Muscle of back (tissue), 3 donors: ENCODE measurements at regions not wholly inside any gene's neighbourhood (a gene's known extent, or its start where the extent isn't known, plus 50 kb on each side); places are given as distances from the start of the nearest gene placed in this dataset.
"Not testable (repeated sequence)": the region's sequence is repeated elsewhere in the genome, so short reads cannot be mapped to it uniquely, and the experiment has no call there.

Experiments used
- DNase-seq, 3 donors: peaks; one replicate each; pipeline versions ENCODE4 v3.0.0 to v3.0.0-alpha.2; 2013

DNA sequence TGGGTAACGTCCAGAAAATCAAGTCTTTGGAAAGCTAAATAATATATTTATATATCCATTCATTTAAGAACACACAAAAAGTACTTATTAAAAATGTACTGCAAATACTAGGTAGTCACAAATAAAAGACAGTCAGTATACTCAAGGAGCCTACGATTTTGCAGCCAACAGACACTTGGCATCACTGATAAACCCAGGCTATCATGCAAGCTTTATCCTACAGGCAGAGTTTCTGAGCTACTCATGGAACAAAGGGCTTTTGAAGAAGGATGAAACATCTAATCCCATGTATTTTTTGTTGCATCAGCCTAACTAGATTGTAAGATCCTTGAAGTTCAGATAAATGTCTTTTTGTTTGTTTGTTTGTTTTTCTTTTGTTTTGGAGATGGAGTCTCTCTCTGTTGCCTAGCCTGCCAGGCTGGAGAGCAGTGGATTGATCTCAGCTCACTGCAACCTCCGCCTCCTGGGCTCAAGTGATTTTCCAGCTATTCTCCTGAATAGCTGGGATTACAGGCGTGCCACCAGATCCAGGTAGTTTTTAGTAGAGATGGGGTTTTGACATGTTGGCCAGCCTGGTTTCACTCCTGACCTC is 319.4 kb upstream of the MDFIC2 start:
- DNase-seq: no peak

GRCh38 chr3:70621451-70621850 is 309.0 kb upstream of the MDFIC2 start:
- no peak for DNase-seq

GRCh38 chr3:70620956-70621355 is 308.5 kb upstream of the MDFIC2 start:
- DNase-seq: no peak

DNA sequence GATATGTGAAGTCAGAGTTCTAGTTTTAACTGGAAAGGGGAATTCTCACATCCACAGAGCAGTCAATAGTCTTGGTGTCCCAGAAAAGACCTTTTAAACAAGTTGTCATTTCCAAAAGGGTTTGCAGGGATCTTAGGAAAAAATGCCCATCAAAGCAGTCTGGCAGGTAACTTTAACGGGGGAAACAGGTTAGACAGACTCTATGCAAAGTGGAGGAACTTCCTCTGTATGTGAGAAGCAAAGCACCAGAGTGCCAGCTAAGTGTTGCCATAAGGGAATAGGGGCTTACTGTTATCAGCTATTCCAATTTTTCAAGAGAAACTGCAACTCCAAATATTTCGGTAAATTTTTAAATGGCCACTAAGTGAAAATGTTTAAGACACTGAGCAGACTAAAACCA is 307.9 kb upstream of the MDFIC2 start:
- no peak for DNase-seq

DNA sequence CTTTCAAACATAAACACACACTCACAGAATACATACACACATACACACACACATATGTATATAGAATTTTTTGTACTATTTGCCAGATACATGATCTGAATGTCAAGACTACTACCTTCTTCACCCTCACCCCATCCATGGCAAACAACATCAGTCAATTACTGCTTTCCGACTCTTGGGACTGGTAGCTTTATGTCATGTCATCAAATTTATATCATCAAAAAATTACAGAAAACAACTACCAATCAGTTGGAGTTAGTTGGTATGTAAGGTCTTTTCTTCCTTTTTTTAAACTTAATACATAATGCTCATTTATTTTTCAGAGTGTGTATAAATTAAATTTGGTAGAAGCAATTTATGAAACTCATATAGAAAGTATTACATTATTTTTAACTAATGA is 305.7 kb upstream of the MDFIC2 start:
- DNase-seq: no peak

DNA sequence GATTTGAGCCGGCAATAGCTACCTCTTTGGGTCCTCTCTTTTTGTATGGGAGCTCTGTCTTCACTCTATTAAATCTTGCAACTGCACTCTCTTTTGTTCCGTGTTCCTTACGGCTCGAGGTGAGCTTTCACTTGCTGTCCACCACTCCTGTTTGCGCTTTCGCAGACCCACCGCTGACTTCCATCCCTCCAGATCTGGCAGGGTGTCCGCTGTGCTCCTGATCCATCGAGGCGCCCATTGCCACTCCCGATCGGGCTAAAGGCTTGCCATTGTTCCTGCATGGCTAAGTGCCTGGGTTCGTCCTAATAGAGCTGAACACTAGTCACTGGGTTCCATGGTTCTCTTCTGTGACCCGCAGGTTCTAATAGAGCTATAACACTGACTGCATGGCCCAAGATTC is 304.9 kb upstream of the MDFIC2 start:
- DNase-seq: not testable (repeated sequence)

DNA sequence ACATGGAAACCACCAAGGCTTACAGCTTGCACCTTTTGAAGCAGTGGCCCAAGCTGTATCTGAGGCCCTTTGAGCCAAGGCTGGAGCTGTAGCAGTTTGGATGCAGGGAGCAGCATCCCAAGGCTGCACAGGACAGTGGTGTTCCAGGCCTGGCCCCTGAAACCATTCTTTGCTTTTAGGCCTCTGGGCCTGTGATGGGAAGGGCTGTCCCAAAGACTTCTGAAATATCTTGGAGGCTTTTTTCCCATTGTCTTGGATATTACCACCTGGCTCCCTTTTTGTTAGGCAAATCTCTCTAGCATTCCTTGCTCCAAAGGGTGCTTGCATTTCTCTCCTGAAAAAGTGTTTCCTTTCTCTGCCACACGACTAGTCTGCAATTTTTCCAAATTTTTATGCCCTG is 302.8 kb upstream of the MDFIC2 start:
- DNase-seq: no peak

- no peak for DNase-seq
These were observed 301.7 kb upstream of the MDFIC2 start for GRCh38 chr3:70614111-70614510.

DNA sequence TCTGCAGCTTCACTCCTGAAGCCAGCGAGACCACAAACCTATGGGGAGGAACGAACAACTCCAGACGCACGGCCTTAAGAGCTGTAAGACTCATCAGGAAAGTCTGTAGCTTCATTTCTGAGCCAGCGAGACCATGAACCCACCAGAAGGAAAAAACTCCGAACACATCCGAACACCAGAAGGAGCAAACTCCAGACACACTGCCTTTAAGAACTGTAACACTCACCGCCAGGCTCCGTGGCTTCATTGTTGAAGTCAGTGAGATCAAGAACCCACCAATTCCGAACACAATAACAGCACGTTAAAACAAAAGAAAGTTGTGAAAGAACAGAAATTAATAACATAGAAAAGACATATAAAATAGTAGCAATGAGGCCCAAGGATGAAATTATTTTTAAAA is 300.5 kb upstream of the MDFIC2 start:
- DNase-seq: no peak

DNA sequence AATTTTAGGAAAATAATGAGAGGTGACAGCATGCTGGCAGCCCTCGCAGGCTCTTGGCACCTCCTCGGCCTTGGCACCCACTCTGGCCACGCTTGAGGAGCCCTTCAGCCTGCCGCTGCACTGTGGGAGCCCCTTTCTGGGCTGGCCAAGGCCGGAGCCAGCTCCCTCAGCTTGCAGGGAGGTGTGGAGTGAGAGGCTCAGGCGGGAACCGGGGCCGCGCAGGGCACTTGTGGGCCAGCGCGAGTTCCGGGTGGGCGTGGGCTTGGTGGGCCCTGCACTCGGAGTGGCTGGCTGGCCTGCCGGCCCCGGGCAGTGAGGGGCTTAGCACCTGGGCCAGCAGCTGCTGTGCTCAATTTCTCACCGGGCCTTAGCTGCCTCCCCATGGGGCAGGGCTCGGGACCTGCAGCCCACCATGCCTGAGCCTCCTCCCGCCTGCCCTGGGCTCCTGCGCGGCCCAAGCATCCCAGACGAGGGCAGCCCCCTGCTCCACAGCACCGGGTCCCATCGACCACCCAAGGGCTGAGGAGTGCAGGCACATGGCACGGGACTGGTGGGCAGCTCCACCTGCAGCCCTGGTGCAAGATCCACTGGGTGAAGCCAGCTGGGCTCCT is 299.3 kb upstream of the MDFIC2 start:
- not testable (repeated sequence) for DNase-seq

DNA sequence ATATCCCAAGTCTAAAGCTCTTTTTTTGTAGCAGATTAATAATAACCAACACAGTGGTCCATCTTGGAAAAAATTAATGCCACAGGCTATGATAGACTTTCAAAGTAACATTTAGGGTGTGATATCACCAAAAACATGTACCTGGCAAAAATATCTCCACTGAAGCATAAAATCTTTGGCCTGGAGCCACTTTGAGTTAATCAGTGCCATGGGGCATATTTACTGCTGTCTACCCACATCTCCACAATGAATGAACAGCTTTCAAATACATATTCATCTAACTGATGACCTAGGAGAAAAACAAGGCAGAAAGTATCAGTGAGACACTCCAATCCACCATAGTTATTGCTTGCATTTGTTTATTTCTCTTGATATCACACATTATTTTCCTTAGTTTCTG is 296.0 kb upstream of the MDFIC2 start:
- DNase-seq: no peak

DNA sequence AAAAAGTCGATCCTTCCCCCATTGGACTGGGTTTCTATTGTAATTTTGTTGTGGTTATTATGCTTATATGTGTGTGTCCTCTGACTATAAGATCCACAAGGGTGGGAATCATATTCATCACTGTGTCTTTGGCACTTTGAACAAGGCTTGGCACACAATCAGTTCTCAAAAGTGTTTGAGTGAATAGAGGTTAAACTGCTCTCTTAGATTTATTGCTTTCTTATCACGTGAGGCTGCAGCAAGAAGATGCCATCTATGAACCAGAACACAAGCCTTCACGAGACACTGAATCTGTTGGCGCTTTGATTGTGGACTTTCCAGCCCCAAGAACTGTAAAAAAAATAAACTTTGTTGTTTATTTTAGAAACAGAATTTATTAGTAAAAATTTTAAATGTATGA is 295.0 kb upstream of the MDFIC2 start:
- no peak for DNase-seq

DNA sequence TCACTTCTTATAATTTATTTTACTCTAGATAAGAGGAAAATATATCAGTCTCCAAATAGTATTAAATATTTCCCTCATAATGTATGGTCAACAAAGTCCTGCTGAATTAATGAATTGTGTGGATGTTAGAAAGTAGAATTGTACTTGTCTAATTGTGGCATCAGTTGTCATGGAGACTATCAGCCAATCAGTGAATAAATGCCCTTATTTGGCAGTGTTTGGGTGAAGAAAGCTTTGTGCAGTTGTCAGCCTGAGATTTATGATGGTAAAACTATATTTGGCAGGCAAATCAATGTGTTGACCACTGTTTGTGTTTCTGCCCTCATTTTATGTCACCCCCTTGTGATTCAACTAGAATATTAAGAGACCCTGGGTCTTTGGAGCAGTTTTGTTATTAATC is 293.6 kb upstream of the MDFIC2 start:
- DNase-seq: no peak

- no peak for DNase-seq
These were observed 290.7 kb upstream of the MDFIC2 start for GRCh38 chr3:70603103-70603502.

GRCh38 chr3:70597312-70597711 is 284.9 kb upstream of the MDFIC2 start:
- no peak for DNase-seq

- DNase-seq: no peak
These were observed 271.2 kb upstream of the MDFIC2 start for GRCh38 chr3:70583682-70584081.

DNA sequence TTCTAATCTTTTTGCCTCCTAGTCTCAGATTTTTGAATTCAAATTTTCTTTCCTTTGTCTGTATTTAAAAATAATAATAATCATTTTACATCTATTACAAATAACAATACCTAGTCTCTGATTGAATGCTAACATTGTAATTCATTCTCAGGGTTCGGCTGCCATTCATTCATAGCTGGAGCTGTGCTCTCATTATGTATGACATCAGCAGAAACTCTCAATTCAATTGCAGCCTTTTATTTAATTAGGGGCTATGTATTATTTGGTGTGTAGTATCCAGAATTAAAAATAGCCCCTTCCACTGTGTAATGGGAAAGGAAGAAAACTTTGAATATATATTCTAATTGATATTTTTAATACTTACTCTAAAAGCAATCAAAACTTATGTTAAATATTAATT is 270.4 kb upstream of the MDFIC2 start:
- no peak for DNase-seq

- DNase-seq: no peak
These were observed 267.6 kb upstream of the MDFIC2 start for GRCh38 chr3:70580021-70580420.

DNA sequence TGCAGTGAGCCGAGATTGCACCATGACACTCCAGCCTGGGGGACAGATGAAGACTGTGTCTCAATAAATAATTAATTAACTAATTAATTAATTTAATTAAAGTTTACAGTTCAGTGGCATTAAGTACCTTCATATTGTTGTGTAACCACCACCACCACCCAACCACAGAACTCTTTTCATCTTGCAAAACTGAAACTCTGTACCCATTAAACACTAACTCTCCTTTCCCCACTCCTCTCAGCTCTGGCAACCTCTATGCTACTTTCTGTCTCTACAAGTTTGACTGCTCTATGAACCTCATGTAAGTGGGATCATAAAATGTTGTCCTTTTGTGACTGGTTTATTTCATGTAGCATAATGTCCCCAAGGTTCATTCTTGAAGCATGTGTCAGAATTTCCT is 259.3 kb upstream of the MDFIC2 start:
- no peak for DNase-seq

- DNase-seq: no peak
These were observed 258.1 kb upstream of the MDFIC2 start for GRCh38 chr3:70570584-70570983.

DNA sequence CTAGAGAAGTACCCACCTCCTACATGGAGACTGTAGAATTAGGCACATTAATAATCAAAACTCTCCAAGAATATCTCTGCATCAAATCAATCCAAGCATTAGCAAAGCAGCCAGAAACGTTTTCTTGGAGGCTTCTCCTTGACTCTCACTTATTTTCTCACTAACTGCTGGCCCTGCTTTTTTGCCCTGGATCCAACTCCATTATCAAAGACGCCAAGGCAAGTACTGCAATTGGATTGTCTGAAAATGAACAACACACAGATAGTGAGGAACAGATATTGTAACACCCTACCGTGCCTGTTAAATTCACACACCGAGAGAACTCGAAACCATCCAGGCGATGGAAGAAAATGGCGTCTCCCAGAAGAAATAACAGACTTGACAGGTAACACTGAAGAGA is 256.2 kb upstream of the MDFIC2 start:
- no peak for DNase-seq

DNA sequence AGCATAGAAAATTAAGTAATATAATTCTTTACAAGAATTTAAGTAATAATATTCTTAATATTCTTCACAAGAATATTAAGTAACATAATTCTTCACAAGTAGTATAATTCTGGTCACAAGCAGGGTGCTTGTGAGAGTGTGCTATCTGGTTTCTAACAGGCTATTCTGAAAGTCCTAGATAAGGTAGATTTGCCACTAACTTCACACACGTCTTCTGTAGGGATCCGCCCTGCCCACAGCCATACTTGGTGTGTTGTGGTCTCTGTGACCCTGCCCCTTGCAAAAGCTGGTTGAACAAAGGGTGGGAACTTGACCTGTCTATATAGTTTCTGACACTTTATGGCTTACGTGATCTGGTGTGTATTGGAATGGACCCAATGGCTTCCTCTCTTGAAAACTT is 253.4 kb upstream of the MDFIC2 start:
- DNase-seq: no peak

DNA sequence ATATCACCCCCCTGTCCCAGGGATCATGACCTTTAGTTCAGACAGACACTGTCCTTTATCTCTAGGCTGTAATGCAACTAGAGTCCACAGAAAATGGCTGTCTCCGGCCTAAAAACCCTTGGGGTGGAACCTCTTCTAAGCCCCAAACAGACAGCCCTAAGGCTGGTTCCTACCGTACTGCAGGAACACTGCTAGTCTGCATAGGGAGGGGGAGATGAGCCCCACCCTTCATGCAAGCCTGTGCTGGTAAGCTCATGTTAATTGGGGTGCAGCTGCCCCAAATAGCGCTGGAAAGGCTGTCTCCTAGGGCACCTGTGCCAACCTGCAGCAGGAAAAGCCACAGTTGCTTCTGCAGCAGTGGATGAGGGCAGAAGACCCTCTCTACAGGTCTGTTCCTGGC is 252.1 kb upstream of the MDFIC2 start:
- DNase-seq: no peak

- peak in 1 of 3 donors; percentile 9 for DNase-seq
These were observed 249.4 kb upstream of the MDFIC2 start for GRCh38 chr3:70561796-70562195.
